Liver (tissue), 8 donors: ENCODE measurements at regions not wholly inside any gene's neighbourhood (a gene's known extent, or its start where the extent isn't known, plus 50 kb on each side); places are given as distances from the start of the nearest gene placed in this dataset.

Experiments used
- DNase-seq: peaks from one replicate; pipeline ENCODE4 v3.0.0-alpha.2; 2017; ENCODE audit warnings: low spot score
- H3K27ac ChIP-seq, 2 donors: one replicate each; pipeline ENCODE4 v1.7.0; 2013; ENCODE audit warnings: inconsistent platforms in 2 of 2, low read length in 2 of 2, control low read depth in 1 of 2, low read depth in 1 of 2, mild to moderate bottlenecking in 1 of 2
- H3K27me3 ChIP-seq, 4 donors: one replicate each; pipeline versions ENCODE4 v1.6.1 to v1.7.0; 2013; ENCODE audit warnings: low read length in 3 of 4, inconsistent platforms in 1 of 4, mild to moderate bottlenecking in 1 of 4, moderate library complexity in 1 of 4; ENCODE audit not compliant: control insufficient read depth in 4 of 4, insufficient read depth in 4 of 4
- H3K36me3 ChIP-seq, 4 donors: one replicate each; pipeline versions ENCODE4 v1.6.1 to v1.7.0; 2013; ENCODE audit warnings: low read length in 3 of 4, mild to moderate bottlenecking in 3 of 4, low read depth in 1 of 4, moderate library complexity in 1 of 4; ENCODE audit not compliant: control insufficient read depth in 4 of 4, insufficient read depth in 3 of 4
- H3K4me1 ChIP-seq, 4 donors: one replicate each; pipeline versions ENCODE4 v1.6.1 to v1.7.0; 2013; ENCODE audit warnings: low read length in 3 of 4, mild to moderate bottlenecking in 3 of 4, moderate library complexity in 1 of 4; ENCODE audit not compliant: control insufficient read depth in 4 of 4, insufficient read depth in 4 of 4
- H3K4me3 ChIP-seq, 3 donors: one replicate each; pipeline versions ENCODE4 v1.6.1 to v1.7.0; 2013; ENCODE audit warnings: low read length in 3 of 3, control low read depth in 1 of 3, low read depth in 1 of 3, mild to moderate bottlenecking in 1 of 3
- H3K9ac ChIP-seq, 2 donors: one replicate each; pipeline ENCODE4 v1.7.0; 2013; ENCODE audit warnings: low read length in 2 of 2, mild to moderate bottlenecking in 2 of 2, moderate library complexity in 2 of 2, control low read depth in 1 of 2, low read depth in 1 of 2
- H3K9me3 ChIP-seq, 4 donors: one replicate each; pipeline versions ENCODE4 v1.6.1 to v1.7.0; 2013; ENCODE audit warnings: low read length in 3 of 4; ENCODE audit not compliant: control insufficient read depth in 4 of 4
- EGR1 ChIP-seq, 2 donors: IDR thresholded peaks; 2 replicates each; pipeline ENCODE4 v1.6.1; 2016 to 2018; ENCODE audit warnings: antibody characterized with exemption in 2 of 2, low read depth in 2 of 2
- FOXA1 ChIP-seq: IDR thresholded peaks from 2 replicates; pipeline ENCODE4 v1.6.1; 2016; ENCODE audit warnings: antibody characterized with exemption
- FOXA2 ChIP-seq: IDR thresholded peaks from 2 replicates; pipeline ENCODE4 v1.6.1; 2016; ENCODE audit warnings: antibody characterized with exemption
- GABPA ChIP-seq, 2 donors: IDR thresholded peaks in 1 of 2; conservative IDR thresholded peaks in 1 of 2; 2 replicates each; pipeline ENCODE4 v1.6.1; 2016; ENCODE audit warnings: antibody characterized with exemption in 2 of 2, mild to moderate bottlenecking in 1 of 2, moderate library complexity in 1 of 2
- HNF4A ChIP-seq, 2 donors: conservative IDR thresholded peaks; 2 replicates each; pipeline ENCODE4 v1.6.1; 2016; ENCODE audit warnings: antibody characterized with exemption in 2 of 2, mild to moderate bottlenecking in 2 of 2
- HNF4G ChIP-seq: IDR thresholded peaks from 2 replicates; pipeline ENCODE4 v1.6.1; 2016; ENCODE audit warnings: antibody characterized with exemption
- JUND ChIP-seq, 2 donors: IDR thresholded peaks; 2 replicates each; pipeline ENCODE4 v1.6.1; 2016; ENCODE audit warnings: antibody characterized with exemption in 2 of 2
- NR2F2 ChIP-seq: IDR thresholded peaks from 2 replicates; pipeline ENCODE4 v1.6.1; 2016; ENCODE audit warnings: antibody characterized with exemption
- RAD21 ChIP-seq, 2 donors: IDR thresholded peaks; 2 replicates each; pipeline ENCODE4 v1.6.1; 2016; ENCODE audit warnings: antibody characterized with exemption in 2 of 2, mild to moderate bottlenecking in 2 of 2
- RXRA ChIP-seq, 2 donors: IDR thresholded peaks; 2 replicates each; pipeline ENCODE4 v1.6.1; 2017 to 2018; ENCODE audit warnings: antibody characterized with exemption in 2 of 2, mild to moderate bottlenecking in 1 of 2
- SP1 ChIP-seq: IDR thresholded peaks from 2 replicates; pipeline ENCODE4 v1.6.1; 2018; ENCODE audit warnings: antibody characterized with exemption, mild to moderate bottlenecking
- TAF1 ChIP-seq: conservative IDR thresholded peaks from 2 replicates; pipeline ENCODE4 v1.6.1; 2016; ENCODE audit warnings: antibody characterized with exemption, mild to moderate bottlenecking
- YY1 ChIP-seq: IDR thresholded peaks from 2 replicates; pipeline ENCODE4 v1.6.1; 2016; ENCODE audit warnings: antibody characterized with exemption, mild to moderate bottlenecking
- WGBS: extraction: QIAGEN DNeasy Blood & Tissue Kit; methylation state at CpG from one replicate; pipeline ENCODE4 v1.1.7; 2013; 5-methylcytosine and 5-hydroxymethylcytosine counted together
- TF ChIP-seq, protein P1 (sequence below): IDR thresholded peaks from 2 replicates; pipeline ENCODE4 v1.6.1; 2016; ENCODE audit warnings: antibody characterized with exemption, mild to moderate bottlenecking
- TF ChIP-seq, protein P2 (sequence below): IDR thresholded peaks from 2 replicates; pipeline ENCODE4 v1.6.1; 2016; ENCODE audit warnings: antibody characterized with exemption
- TF ChIP-seq, protein P3 (sequence below): fragments of 150-350 bp; IDR thresholded peaks from 2 replicates; pipeline ENCODE4 v1.5.1; 2017; ENCODE audit warnings: improper control_type of control experiment, low read depth, low read length; ENCODE audit not compliant: missing input control
- TF ChIP-seq, protein P4 (sequence below): IDR thresholded peaks from 2 replicates; pipeline ENCODE4 v1.6.1; 2016; ENCODE audit warnings: antibody characterized with exemption
- TF ChIP-seq, protein P5 (sequence below): IDR thresholded peaks from 2 replicates; pipeline ENCODE4 v1.6.1; 2016; ENCODE audit warnings: antibody characterized with exemption
- donor health status: healthy.
- donor health status: healthy.
- donor health status: healthy.
- donor health status: healthy.
- donor health status: healthy.

DNA sequence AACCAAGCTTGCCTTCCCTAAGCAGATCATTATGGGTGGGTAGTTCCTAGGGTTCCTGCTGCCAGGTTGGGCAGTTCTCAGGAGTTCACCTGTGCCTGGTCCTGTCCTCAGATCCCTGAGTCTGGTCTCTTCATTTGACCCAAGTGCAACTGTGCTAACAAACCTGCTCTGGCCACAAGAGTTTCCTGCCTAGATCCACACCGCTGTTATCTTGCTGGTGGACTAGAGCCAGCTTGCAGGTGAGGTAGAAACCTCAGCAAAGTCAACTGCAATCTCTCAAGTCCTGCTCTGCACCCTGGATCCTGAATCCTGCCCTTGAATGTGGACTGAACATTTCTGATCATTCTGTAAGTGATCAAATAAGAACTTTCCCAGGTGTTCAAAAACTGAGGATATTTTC, 191.8 kb upstream of the LRFN2 start:
- Histone ChIP-seq H3K36me3 (no peaks in the 10 kb centered on the region), H3K9me3 (no peaks in the 10 kb centered on the region), H3K9ac (no peak overlapping the region), H3K27ac (no peak overlapping the region), H3K4me1 (no peaks in the 10 kb centered on the region), H3K27me3 (no peaks in the 10 kb centered on the region), H3K4me3 (no peak overlapping the region)
- no peak for DNase-seq
- WGBS = 48% methylated on average over 1 of the region's 1 CpG
- no peak for TF ChIP-seq FOXA1
- no peak for TF ChIP-seq RAD21 (IDR thresholded peaks at IDR 0.05)
- no peak for TF ChIP-seq EGR1 (IDR thresholded peaks at IDR 0.05; ENCODE audit: low read depth in 2 of 2)
- TF ChIP-seq, protein P1, sequence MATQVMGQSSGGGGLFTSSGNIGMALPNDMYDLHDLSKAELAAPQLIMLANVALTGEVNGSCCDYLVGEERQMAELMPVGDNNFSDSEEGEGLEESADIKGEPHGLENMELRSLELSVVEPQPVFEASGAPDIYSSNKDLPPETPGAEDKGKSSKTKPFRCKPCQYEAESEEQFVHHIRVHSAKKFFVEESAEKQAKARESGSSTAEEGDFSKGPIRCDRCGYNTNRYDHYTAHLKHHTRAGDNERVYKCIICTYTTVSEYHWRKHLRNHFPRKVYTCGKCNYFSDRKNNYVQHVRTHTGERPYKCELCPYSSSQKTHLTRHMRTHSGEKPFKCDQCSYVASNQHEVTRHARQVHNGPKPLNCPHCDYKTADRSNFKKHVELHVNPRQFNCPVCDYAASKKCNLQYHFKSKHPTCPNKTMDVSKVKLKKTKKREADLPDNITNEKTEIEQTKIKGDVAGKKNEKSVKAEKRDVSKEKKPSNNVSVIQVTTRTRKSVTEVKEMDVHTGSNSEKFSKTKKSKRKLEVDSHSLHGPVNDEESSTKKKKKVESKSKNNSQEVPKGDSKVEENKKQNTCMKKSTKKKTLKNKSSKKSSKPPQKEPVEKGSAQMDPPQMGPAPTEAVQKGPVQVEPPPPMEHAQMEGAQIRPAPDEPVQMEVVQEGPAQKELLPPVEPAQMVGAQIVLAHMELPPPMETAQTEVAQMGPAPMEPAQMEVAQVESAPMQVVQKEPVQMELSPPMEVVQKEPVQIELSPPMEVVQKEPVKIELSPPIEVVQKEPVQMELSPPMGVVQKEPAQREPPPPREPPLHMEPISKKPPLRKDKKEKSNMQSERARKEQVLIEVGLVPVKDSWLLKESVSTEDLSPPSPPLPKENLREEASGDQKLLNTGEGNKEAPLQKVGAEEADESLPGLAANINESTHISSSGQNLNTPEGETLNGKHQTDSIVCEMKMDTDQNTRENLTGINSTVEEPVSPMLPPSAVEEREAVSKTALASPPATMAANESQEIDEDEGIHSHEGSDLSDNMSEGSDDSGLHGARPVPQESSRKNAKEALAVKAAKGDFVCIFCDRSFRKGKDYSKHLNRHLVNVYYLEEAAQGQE = no peak
- TF ChIP-seq HNF4A (conservative IDR thresholded peaks at IDR 0.05) = no peak
- TF ChIP-seq, protein P2, sequence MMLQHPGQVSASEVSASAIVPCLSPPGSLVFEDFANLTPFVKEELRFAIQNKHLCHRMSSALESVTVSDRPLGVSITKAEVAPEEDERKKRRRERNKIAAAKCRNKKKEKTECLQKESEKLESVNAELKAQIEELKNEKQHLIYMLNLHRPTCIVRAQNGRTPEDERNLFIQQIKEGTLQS = no peak
- TF ChIP-seq GABPA (IDR thresholded peaks at IDR 0.05 in 1 of 2, conservative IDR thresholded peaks at IDR 0.05 in 1 of 2) = no peak
- no peak for TF ChIP-seq JUND (IDR thresholded peaks at IDR 0.05)
- TF ChIP-seq, protein P3, sequence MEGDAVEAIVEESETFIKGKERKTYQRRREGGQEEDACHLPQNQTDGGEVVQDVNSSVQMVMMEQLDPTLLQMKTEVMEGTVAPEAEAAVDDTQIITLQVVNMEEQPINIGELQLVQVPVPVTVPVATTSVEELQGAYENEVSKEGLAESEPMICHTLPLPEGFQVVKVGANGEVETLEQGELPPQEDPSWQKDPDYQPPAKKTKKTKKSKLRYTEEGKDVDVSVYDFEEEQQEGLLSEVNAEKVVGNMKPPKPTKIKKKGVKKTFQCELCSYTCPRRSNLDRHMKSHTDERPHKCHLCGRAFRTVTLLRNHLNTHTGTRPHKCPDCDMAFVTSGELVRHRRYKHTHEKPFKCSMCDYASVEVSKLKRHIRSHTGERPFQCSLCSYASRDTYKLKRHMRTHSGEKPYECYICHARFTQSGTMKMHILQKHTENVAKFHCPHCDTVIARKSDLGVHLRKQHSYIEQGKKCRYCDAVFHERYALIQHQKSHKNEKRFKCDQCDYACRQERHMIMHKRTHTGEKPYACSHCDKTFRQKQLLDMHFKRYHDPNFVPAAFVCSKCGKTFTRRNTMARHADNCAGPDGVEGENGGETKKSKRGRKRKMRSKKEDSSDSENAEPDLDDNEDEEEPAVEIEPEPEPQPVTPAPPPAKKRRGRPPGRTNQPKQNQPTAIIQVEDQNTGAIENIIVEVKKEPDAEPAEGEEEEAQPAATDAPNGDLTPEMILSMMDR = no peak
- TF ChIP-seq, protein P4, sequence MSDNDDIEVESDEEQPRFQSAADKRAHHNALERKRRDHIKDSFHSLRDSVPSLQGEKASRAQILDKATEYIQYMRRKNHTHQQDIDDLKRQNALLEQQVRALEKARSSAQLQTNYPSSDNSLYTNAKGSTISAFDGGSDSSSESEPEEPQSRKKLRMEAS = no peak
- no peak for TF ChIP-seq RXRA (IDR thresholded peaks at IDR 0.05)
- TF ChIP-seq, protein P5, sequence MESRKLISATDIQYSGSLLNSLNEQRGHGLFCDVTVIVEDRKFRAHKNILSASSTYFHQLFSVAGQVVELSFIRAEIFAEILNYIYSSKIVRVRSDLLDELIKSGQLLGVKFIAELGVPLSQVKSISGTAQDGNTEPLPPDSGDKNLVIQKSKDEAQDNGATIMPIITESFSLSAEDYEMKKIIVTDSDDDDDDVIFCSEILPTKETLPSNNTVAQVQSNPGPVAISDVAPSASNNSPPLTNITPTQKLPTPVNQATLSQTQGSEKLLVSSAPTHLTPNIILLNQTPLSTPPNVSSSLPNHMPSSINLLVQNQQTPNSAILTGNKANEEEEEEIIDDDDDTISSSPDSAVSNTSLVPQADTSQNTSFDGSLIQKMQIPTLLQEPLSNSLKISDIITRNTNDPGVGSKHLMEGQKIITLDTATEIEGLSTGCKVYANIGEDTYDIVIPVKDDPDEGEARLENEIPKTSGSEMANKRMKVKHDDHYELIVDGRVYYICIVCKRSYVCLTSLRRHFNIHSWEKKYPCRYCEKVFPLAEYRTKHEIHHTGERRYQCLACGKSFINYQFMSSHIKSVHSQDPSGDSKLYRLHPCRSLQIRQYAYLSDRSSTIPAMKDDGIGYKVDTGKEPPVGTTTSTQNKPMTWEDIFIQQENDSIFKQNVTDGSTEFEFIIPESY = no peak
- TF ChIP-seq TAF1 = no peak
- no peak for TF ChIP-seq YY1
- no peak for TF ChIP-seq SP1
- no peak for TF ChIP-seq FOXA2
- no peak for TF ChIP-seq HNF4G
- TF ChIP-seq NR2F2 = no peak
